Memory B cell (primary cell): ENCODE measurements at regions not wholly inside any gene's neighbourhood (a gene's known extent, or its start where the extent isn't known, plus 50 kb on each side); places are given as distances from the start of the nearest gene placed in this dataset.
"Not testable (repeated sequence)": the region's sequence is repeated elsewhere in the genome, so short reads cannot be mapped to it uniquely, and the experiment has no call there.

ENCODE experiments used
- ATAC-seq: fragments of 150-1000 bp; cut with Tn5 transposase; 2 replicates; pipeline ENCODE4 v1.10.0; 2021; ENCODE audit warnings: low read depth, mild to moderate bottlenecking, moderate library complexity
- DNase-seq, 2 donors: peaks; one replicate each; pipeline ENCODE4 v3.0.0; 2022; ENCODE audit warnings: low spot score in 2 of 2
- H3K27ac Mint-ChIP-seq: one replicate; pipeline ENCODE4 v1.8.0; 2022; ENCODE audit warnings: mild to moderate bottlenecking, moderate library complexity, mixed read lengths
- H3K27me3 Mint-ChIP-seq: one replicate; pipeline ENCODE4 v1.8.0; 2022; ENCODE audit warnings: mixed read lengths
- H3K36me3 Mint-ChIP-seq: one replicate; pipeline ENCODE4 v1.8.0; 2022; ENCODE audit warnings: mild to moderate bottlenecking, mixed read lengths
- H3K4me1 Mint-ChIP-seq: one replicate; pipeline ENCODE4 v1.8.0; 2022; ENCODE audit warnings: mixed read lengths
- H3K4me3 Mint-ChIP-seq: one replicate; pipeline ENCODE4 v1.8.0; 2022; ENCODE audit warnings: mild to moderate bottlenecking, moderate library complexity, mixed read lengths
- H3K9me3 Mint-ChIP-seq: one replicate; pipeline ENCODE4 v1.8.0; 2022; ENCODE audit warnings: mixed read lengths

DNA sequence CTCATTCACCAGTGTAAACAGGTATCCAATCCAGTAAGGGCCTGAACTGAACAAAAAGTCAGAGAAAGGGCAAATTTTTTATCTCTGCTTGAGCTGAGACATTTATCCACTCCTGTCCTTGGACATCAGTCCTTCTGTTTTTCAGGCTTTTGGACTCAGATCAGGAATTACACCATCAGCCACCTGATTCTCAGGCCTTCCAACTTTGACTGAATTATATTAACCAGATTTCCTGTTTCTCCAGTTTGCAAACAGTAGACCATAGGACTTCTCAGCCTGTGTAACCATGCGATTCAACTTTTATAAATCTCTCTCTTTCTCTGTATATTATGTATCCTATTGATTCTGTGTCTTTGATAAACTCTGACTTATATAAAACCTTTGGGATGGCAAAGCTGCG is 289.3 kb upstream of the CDH2 start:
- DNase-seq: no peak
- no peak overlapping the region for H3K27ac Mint-ChIP-seq
- no peaks in the 10 kb centered on the region for H3K36me3 Mint-ChIP-seq
- H3K4me3 Mint-ChIP-seq: no peak overlapping the region
- peaks cover 5% of the 10 kb centered on the region for H3K9me3 Mint-ChIP-seq
- no peak for ATAC-seq
- H3K4me1 Mint-ChIP-seq: no peaks in the 10 kb centered on the region
- H3K27me3 Mint-ChIP-seq: no peaks in the 10 kb centered on the region

DNA sequence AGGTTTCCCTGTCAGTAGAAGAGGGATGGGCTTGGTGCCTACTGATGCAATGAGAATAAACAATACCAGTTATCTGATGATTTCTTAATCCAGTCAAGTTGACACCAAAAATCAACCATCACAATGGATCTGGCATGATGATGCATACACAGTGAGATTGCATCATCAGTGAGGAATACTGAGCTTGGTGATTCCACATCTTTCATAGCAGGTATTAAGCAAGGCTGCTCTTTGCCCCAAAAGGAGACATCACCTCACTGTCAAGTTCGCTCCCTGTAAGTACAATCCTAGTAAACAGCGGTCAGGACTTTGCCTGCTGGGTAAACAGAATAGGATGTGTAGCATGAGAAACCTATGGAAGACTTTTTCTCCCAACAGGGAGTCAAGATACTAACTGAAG is 282.7 kb upstream of the CDH2 start:
- peaks cover 4% of the 10 kb centered on the region for H3K9me3 Mint-ChIP-seq
- no peaks in the 10 kb centered on the region for H3K4me1 Mint-ChIP-seq
- no peaks in the 10 kb centered on the region for H3K27me3 Mint-ChIP-seq
- ATAC-seq (no peak), DNase-seq (no peak)
- no peak overlapping the region for H3K27ac Mint-ChIP-seq
- no peaks in the 10 kb centered on the region for H3K36me3 Mint-ChIP-seq
- no peak overlapping the region for H3K4me3 Mint-ChIP-seq

DNA sequence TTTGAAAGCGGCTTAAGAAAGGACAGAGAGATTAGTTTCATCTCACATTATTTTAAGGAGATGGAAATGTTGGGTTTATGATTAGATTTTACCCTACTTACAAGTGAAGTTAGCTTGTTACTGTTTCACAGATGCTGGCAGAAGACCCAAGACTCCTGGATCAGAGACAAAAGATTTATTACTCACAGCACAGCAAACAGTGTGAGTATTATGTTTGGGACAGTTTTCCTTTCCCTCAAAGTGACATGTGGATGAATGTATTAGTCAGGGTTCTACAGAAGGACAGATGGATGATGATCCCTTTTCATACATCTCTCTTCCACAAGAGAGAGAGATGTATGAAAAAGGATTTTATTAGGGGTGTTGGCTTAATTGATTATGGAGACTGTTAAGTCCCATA is 281.8 kb upstream of the CDH2 start:
- no peaks in the 10 kb centered on the region for H3K27me3 Mint-ChIP-seq
- H3K9me3 Mint-ChIP-seq: peaks cover 5% of the 10 kb centered on the region
- H3K4me1 Mint-ChIP-seq: no peaks in the 10 kb centered on the region
- no peak overlapping the region for H3K27ac Mint-ChIP-seq
- DNase-seq (no peak), ATAC-seq (no peak)
- no peaks in the 10 kb centered on the region for H3K36me3 Mint-ChIP-seq
- H3K4me3 Mint-ChIP-seq: no peak overlapping the region

DNA sequence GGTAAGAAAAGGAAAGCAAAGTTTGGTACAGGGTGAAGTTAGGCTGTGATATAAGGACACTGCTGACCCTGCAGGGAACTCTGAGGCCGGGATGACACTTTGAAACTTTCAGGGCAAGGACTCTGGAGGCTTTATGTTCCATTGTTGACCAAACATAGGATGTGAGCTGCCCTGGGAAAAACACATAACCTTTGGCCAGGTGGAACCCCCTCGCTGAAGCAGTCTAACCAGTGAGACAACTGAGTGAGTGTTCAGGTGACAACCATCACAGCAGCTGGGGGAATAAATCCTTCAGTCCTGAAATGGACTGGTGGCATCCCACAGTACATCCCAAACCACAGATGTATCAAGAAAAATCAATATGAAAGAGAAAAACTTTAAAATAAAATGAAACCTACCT is 280.9 kb upstream of the CDH2 start:
- H3K27me3 Mint-ChIP-seq: no peaks in the 10 kb centered on the region
- DNase-seq: no peak
- no peak for ATAC-seq
- no peak overlapping the region for H3K4me3 Mint-ChIP-seq
- no peaks in the 10 kb centered on the region for H3K4me1 Mint-ChIP-seq
- no peak overlapping the region for H3K27ac Mint-ChIP-seq
- peaks cover 2% of the 10 kb centered on the region for H3K9me3 Mint-ChIP-seq
- no peaks in the 10 kb centered on the region for H3K36me3 Mint-ChIP-seq

DNA sequence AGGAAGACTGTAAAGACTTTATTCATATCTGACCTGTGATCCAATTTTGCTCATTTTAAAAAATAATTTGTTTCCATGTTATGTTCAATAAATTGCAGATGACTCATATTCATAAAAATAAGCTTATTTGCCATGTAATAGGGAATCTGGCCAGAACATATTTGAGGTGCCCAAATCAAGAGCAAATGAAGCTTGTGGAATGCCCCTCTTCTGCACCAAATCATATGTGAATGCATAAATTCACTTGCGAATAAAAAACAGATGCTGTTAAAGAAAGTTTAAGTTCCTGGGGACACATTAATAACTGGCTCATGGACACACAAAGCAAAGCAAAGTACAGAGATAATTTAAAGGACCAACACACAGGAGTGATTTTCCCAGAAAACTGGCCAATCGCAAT is 279.0 kb upstream of the CDH2 start:
- H3K4me3 Mint-ChIP-seq: no peak overlapping the region
- no peak for DNase-seq
- no peaks in the 10 kb centered on the region for H3K27me3 Mint-ChIP-seq
- no peak overlapping the region for H3K27ac Mint-ChIP-seq
- ATAC-seq: no peak
- H3K4me1 Mint-ChIP-seq: no peaks in the 10 kb centered on the region
- H3K36me3 Mint-ChIP-seq: no peaks in the 10 kb centered on the region
- peaks cover 2% of the 10 kb centered on the region for H3K9me3 Mint-ChIP-seq

DNA sequence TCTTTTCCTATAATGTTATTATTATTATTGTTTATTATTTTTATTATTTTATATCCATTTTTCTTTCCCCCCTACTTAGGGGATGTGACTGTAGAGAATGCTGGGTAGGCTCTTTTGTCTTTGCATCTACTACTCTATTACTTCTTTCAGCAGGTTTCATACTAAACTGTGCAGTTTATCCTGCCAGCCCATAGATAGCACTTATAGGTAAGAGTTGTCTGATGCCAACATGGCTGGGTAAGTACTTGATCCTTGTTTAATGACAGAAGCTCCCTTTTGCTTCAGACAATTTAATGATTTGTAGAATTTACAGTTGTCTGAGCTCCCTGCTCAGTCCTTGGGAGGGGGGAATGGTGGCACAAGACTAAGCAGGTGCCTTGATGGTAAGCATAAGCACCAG is 262.9 kb upstream of the CDH2 start:
- no peaks in the 10 kb centered on the region for H3K4me1 Mint-ChIP-seq
- H3K27ac Mint-ChIP-seq: no peak overlapping the region
- no peaks in the 10 kb centered on the region for H3K27me3 Mint-ChIP-seq
- peaks cover 3% of the 10 kb centered on the region for H3K9me3 Mint-ChIP-seq
- DNase-seq: no peak
- no peak overlapping the region for H3K4me3 Mint-ChIP-seq
- ATAC-seq: no peak
- H3K36me3 Mint-ChIP-seq: no peaks in the 10 kb centered on the region

DNA sequence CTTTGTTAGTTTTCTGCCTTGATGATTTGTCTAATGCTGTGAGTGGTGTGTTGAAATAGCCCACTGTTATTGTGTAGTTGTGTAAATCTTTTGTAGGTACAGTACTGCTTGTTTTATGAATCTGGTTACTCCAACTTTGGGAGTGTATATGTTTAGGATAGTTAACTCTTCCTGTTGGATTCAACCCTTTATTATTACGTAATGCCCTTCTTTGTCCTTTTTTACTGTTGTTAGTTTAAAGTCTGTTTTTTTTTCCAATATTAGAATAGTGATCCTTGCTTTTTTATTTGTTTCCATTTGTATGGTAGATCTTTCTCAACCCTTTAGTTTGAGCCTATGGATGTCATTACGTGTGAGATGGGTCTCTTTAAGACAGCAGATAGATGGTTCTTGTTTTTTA is 261.5 kb upstream of the CDH2 start:
- no peak for DNase-seq
- Mint-ChIP-seq H3K9me3 (peaks cover 1% of the 10 kb centered on the region), H3K27me3 (no peaks in the 10 kb centered on the region), H3K4me3 (no peak overlapping the region), H3K36me3 (no peaks in the 10 kb centered on the region), H3K4me1 (no peaks in the 10 kb centered on the region), H3K27ac (no peak overlapping the region)
- no peak for ATAC-seq

DNA sequence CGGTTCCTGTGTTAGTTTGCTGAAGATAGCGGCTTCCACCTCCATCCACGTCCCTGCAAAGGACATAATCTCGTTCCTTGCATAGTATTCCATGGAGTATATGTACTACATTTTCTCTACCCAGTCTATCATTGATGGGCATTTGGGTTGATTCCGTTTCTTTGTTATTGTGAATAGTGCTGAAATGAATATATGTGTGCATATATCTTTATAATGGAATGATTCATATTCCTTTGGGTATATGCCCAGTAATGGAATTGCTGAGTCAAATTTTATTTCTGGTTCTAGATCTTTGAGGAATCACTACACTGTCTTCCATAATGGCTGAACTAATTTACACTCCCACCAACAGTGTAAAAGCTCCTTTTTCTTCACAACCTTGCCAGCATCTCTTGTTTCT is 255.4 kb upstream of the CDH2 start:
- Mint-ChIP-seq H3K36me3 (no peaks in the 10 kb centered on the region), H3K27ac (no peak overlapping the region), H3K27me3 (no peaks in the 10 kb centered on the region), H3K4me1 (no peaks in the 10 kb centered on the region), H3K4me3 (no peak overlapping the region), H3K9me3 (peaks cover 2% of the 10 kb centered on the region)
- no peak for DNase-seq
- no peak for ATAC-seq

DNA sequence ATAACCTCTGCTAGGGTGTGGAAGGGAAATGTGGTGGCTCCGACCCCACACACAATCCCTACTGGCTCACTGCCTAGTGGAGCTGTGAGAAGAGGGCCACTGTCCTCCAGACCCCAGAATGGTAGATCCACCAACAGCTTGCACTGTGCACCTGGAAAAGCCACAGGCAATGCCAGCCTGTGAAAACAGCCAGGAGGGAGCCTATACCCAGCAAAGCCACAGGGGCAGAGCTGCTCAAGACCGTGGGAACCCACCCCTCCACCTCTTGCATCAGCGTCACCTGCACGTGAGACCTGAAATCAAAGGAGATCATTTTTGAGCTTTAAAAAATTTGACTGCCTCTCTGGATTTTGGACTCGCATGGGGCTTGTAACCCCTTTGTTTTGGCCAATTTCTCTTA is 249.0 kb upstream of the CDH2 start:
- Mint-ChIP-seq H3K27me3 (no peaks in the 10 kb centered on the region), H3K4me1 (no peaks in the 10 kb centered on the region), H3K36me3 (no peaks in the 10 kb centered on the region), H3K4me3 (no peak overlapping the region), H3K9me3 (peaks cover 1% of the 10 kb centered on the region), H3K27ac (no peak overlapping the region)
- ATAC-seq (no peak), DNase-seq (no peak)

DNA sequence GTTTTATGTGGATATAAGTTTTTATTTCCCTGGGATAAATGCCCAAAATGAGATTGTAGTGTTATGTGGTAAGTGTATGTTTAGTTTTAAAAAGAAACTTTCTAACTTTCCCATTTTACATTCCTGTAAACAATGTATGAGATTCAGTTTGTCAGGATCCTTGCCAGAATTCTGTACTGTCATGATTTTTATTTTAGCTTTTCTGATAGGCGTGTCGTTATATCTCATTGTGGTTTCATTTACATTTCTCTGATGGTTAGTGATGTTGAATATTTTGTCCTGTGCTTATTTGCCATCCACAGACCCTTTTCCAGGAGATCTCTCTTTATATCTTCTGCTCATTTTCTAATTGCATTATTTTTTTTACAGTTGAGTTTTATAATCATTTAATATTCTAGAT is 245.6 kb upstream of the CDH2 start:
- ATAC-seq: no peak
- no peaks in the 10 kb centered on the region for H3K27me3 Mint-ChIP-seq
- H3K27ac Mint-ChIP-seq: no peak overlapping the region
- peaks cover 1% of the 10 kb centered on the region for H3K9me3 Mint-ChIP-seq
- H3K4me3 Mint-ChIP-seq: no peak overlapping the region
- H3K36me3 Mint-ChIP-seq: no peaks in the 10 kb centered on the region
- DNase-seq: no peak
- H3K4me1 Mint-ChIP-seq: no peaks in the 10 kb centered on the region

DNA sequence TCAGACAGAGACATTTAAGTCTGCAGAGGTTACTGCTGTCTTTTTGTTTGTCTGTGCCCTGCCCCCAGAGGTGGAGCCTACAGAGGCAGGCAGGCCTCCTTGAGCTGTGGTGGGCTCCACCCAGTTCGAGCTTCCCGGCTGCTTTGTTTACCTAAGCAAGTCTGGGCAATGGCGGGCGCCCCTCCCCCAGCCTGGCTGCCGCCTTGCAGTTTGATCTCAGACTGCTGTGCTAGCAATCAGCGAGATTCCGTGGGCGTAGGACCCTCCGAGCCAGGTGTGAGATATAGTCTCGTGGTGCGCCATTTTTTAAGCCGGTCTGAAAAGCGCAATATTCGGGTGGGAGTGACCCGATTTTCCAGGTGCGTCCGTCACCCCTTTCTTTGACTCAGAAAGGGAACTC is 245.0 kb upstream of the CDH2 start:
- not testable (repeated sequence) for H3K4me1 Mint-ChIP-seq, H3K36me3 Mint-ChIP-seq, H3K27ac Mint-ChIP-seq, H3K9me3 Mint-ChIP-seq, H3K4me3 Mint-ChIP-seq, DNase-seq, H3K27me3 Mint-ChIP-seq, ATAC-seq

DNA sequence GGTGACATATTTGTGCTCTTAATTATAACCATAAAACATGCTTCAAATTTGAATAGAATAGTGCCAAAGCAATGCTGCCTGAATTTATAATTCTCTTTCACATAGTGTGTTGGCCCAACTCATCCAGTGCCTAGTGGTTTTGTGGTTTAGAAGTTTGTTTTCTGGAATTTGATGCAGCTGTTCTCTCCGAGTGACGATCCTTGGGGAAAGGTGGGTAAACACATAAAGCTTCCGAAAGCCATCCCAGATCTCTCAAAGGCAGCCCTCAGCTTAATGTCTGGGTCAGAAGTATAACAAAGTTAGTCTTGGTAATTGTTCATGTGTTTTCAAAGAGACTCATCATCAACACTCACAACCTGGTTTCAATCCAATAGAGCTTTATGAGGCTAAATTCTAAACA is 235.6 kb upstream of the CDH2 start:
- no peaks in the 10 kb centered on the region for H3K36me3 Mint-ChIP-seq
- ATAC-seq (no peak), DNase-seq (no peak)
- no peaks in the 10 kb centered on the region for H3K4me1 Mint-ChIP-seq
- peaks cover 7% of the 10 kb centered on the region for H3K9me3 Mint-ChIP-seq
- no peak overlapping the region for H3K27ac Mint-ChIP-seq
- no peak overlapping the region for H3K4me3 Mint-ChIP-seq
- no peaks in the 10 kb centered on the region for H3K27me3 Mint-ChIP-seq

DNA sequence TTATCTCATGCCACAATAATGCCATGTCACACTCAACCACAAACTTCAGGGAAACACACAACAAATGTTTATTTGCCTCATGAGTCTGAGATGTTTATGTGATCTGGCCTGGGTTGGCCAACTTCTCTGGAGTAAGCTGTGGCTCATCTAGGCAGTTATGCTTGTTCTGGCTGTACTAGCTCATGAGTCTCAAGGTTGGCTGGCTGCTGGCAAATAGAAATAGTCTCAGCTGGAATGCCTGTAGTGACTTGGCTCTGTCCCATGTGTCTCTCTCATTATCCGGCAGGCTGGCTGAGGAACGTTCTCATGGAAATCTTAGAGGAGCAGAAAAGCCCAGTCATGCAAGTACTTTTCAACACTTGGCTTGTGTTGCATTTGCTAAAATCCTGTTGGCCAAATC is 234.9 kb upstream of the CDH2 start:
- DNase-seq (no peak), ATAC-seq (no peak)
- Mint-ChIP-seq H3K4me3 (no peak overlapping the region), H3K4me1 (no peaks in the 10 kb centered on the region), H3K27ac (no peak overlapping the region), H3K9me3 (peaks cover 7% of the 10 kb centered on the region), H3K27me3 (no peaks in the 10 kb centered on the region), H3K36me3 (no peaks in the 10 kb centered on the region)

DNA sequence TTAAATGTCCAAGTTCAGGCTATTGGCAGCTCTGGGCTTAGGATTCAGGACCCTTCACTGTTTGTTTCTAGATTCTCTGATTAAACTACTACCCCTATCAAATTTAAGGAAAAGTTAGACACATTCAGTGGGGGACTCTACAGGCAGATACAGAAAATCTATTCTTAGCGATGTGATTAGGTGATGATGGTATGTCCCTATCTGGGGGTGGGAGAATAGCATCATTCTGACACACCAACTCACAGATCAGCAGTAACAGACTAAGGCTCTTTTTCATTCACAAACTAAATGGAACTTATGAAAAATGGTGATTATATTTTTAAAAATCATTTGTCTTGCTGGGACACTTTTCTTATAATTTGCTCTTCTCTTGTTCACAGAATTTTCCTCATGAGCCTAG is 232.9 kb upstream of the CDH2 start:
- Mint-ChIP-seq H3K4me1 (no peaks in the 10 kb centered on the region), H3K27me3 (no peaks in the 10 kb centered on the region), H3K27ac (no peak overlapping the region), H3K9me3 (peaks cover 7% of the 10 kb centered on the region), H3K4me3 (no peak overlapping the region), H3K36me3 (no peaks in the 10 kb centered on the region)
- ATAC-seq (no peak), DNase-seq (no peak)

DNA sequence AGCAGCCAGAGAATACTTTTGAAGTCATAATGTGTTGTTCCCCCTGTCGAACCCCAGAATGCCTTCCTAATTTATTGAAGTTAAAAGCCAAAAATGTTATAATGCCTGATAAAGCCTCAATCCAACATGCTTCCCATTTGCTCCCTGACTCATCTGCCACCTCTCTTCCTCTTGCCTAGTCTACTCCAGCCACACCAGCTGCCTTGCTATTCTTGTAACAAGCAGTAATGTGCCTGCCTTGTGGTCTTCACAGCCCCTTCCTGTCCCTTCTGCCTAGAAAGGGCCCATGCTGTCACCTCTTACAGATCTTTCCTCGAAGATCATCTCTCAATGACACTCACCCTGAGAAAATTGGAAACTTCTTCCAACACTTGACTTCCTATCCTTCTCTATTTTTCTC is 231.6 kb upstream of the CDH2 start:
- DNase-seq: no peak
- Mint-ChIP-seq H3K36me3 (no peaks in the 10 kb centered on the region), H3K9me3 (peaks cover 7% of the 10 kb centered on the region), H3K27ac (no peak overlapping the region), H3K27me3 (no peaks in the 10 kb centered on the region), H3K4me3 (no peak overlapping the region), H3K4me1 (no peaks in the 10 kb centered on the region)
- no peak for ATAC-seq

DNA sequence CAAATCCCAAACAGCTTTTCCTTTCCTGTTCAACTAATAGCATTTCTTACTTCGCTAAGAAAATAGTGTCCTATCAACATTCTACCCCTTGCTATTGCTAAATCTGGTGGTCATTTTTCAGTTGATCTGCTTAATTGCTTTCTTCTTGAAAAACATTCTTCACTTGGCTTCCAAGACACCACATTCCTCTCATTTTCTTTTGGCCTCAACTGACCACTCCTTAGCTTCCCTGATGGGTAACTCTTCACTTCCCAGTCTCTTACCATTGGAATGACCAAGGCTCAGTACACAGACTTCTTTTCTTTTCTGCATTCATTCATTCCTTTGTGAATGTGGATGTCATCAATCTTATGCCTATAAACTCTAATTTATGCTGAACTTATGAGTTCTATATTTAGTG is 230.8 kb upstream of the CDH2 start:
- H3K27ac Mint-ChIP-seq: no peak overlapping the region
- H3K4me1 Mint-ChIP-seq: no peaks in the 10 kb centered on the region
- no peaks in the 10 kb centered on the region for H3K27me3 Mint-ChIP-seq

More for the DNA sequence above, 230.8 kb upstream of the CDH2 start:
- DNase-seq (no peak), ATAC-seq (no peak)
- Mint-ChIP-seq H3K9me3 (peaks cover 4% of the 10 kb centered on the region), H3K36me3 (no peaks in the 10 kb centered on the region), H3K4me3 (no peak overlapping the region)
